ENCODE measurements at regions not wholly inside any gene's neighbourhood (a gene's known extent, or its start where the extent isn't known, plus 50 kb on each side); places are given as distances from the start of the nearest gene placed in this dataset.
A peak's percentile ranks its signal among the peaks of the same experiment; 100 is the strongest.
"Not testable (repeated sequence)": the region's sequence is repeated elsewhere in the genome, so short reads cannot be mapped to it uniquely, and the experiment has no call there.

GRCh38 chr6:26267083-26267589 lies 97.9 kb upstream of the BTN3A2 start:
- ATAC-seq: no peak

GRCh38 chr6:26268659-26269402 lies 96.2 kb upstream of the BTN3A2 start:
- peak; percentile 63 for ATAC-seq

- ATAC-seq: no peak
Observed at GRCh38 chr6:26269531-26270485, 95.2 kb upstream of the BTN3A2 start.

- no peak for ATAC-seq
Observed at GRCh38 chr6:26270486-26270861, 94.5 kb upstream of the BTN3A2 start.

- peak; percentile 32 for ATAC-seq
Observed at GRCh38 chr6:26270903-26271667, 93.9 kb upstream of the BTN3A2 start.

GRCh38 chr6:26271668-26272024 lies 93.4 kb upstream of the BTN3A2 start:
- ATAC-seq: no peak

- ATAC-seq: peak; percentile 27
Observed at GRCh38 chr6:26272171-26272637, 92.8 kb upstream of the BTN3A2 start.

GRCh38 chr6:26273673-26274588 lies 91.1 kb upstream of the BTN3A2 start:
- no peak for ATAC-seq

- no peak for ATAC-seq
Observed at GRCh38 chr6:26275663-26276062, 89.3 kb upstream of the BTN3A2 start.

- no peak for ATAC-seq
Observed at GRCh38 chr6:26276841-26277648, 88.0 kb upstream of the BTN3A2 start.

GRCh38 chr6:26278536-26278935 lies 86.5 kb upstream of the BTN3A2 start:
- ATAC-seq: no peak

- not testable (repeated sequence) for ATAC-seq
Observed at GRCh38 chr6:26279371-26279770, 85.6 kb upstream of the BTN3A2 start.

- no peak for ATAC-seq
Observed at GRCh38 chr6:26280407-26280806, 84.6 kb upstream of the BTN3A2 start.

GRCh38 chr6:26284537-26285142 lies 80.4 kb upstream of the BTN3A2 start:
- ATAC-seq: no peak

- ATAC-seq: peak; percentile 96
Observed at GRCh38 chr6:26285143-26286134, 79.6 kb upstream of the BTN3A2 start.

- ATAC-seq: peak; percentile 63
Observed at GRCh38 chr6:26286168-26286877, 78.7 kb upstream of the BTN3A2 start.

GRCh38 chr6:26288155-26288554 lies 76.8 kb upstream of the BTN3A2 start:
- no peak for ATAC-seq

- ATAC-seq: no peak
Observed at GRCh38 chr6:26290941-26291340, 74.1 kb upstream of the BTN3A2 start.

All from esophagus mucosa (tissue), 1 donor.